ENCODE measurements at regions not wholly inside any gene's neighbourhood (a gene's known extent, or its start where the extent isn't known, plus 50 kb on each side); places are given as distances from the start of the nearest gene placed in this dataset.

DNA sequence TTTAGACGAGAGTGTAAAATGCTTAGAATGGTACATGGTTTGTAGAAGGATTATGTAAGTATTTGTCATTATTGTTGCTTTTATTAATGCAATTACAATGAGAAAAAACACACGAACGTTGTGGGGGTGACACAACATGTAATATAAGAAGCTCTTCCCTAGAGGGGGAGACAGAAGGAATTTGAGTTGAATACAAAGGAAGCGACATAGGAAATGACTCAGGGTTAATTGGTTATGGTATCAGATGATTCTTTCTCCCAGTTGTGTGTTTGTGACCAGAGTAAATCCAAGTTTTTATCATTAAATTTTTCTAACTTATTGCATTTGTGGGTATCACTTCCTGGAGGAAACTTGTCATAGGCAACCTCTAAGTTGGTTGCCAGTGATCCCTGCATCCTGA lies 625.6 kb upstream of the CDH2 start:
- Mint-ChIP-seq H3K27ac (no peak overlapping the region), H3K4me1 (no peaks in the 10 kb centered on the region), H3K9me3 (ENCODE audit: insufficient read depth) (peaks cover 4% of the 10 kb centered on the region), H3K27me3 (no peaks in the 10 kb centered on the region), H3K4me3 (no peak overlapping the region)
- ChIA-PET POLR2A (no interaction called here), CTCF (no interaction called here)
- Histone ChIP-seq H3K27me3 (replicated peaks in 1 of 4; ENCODE audit: control extremely low read depth in 1 of 4, control insufficient read depth in 3 of 4, insufficient read depth in 4 of 4, low read length in 3 of 4) (no peaks in the 10 kb centered on the region), H3K9ac (ENCODE audit: low read length) (no peak overlapping the region), H3K4me1 (ENCODE audit: control insufficient read depth in 2 of 2, insufficient read depth in 2 of 2, low read length in 2 of 2) (no peaks in the 10 kb centered on the region), H2AFZ (ENCODE audit: insufficient read depth, low read depth, low read length, poor library complexity, severe bottlenecking) (no peak overlapping the region), H4K20me1 (ENCODE audit: control insufficient read depth, insufficient read depth, low read length, poor library complexity, severe bottlenecking) (no peaks in the 10 kb centered on the region), H3K79me2 (ENCODE audit: control insufficient read depth, insufficient read depth, low read length) (no peaks in the 10 kb centered on the region), H3K27ac (ENCODE audit: low read length in 2 of 2) (no peak overlapping the region), H3K4me3 (ENCODE audit: control extremely low read depth in 1 of 5, extremely low read depth in 1 of 5, insufficient read depth in 1 of 5, low read depth in 2 of 5, low read length in 4 of 5) (no peak overlapping the region), H3K4me2 (replicated peaks; ENCODE audit: low read depth, low read length, poor library complexity, severe bottlenecking) (no peak overlapping the region), H3K9me3 (ENCODE audit: control extremely low read depth in 1 of 3, control insufficient read depth in 2 of 3, insufficient read depth in 1 of 3, low read length in 2 of 3) (no peaks in the 10 kb centered on the region), H3K36me3 (replicated peaks in 1 of 2; ENCODE audit: control extremely low read depth in 1 of 2, control insufficient read depth in 1 of 2, extremely low read depth in 1 of 2, insufficient read depth in 2 of 2, low read length in 1 of 2) (no peaks in the 10 kb centered on the region)
- WGBS (ENCODE audit: insufficient coverage): 73% methylated on average over 2 of the region's 4 CpGs
- DNase-seq: no peak
- ATAC-seq (ENCODE audit: low read depth): no peak
- intact Hi-C loops (cut with micrococcal nuclease): loop anchor here (10.0 kb wide), 1 partner anchor 62 kb away; no protein-coding TSS in a partner anchor
- TF ChIP-seq, protein P1, sequence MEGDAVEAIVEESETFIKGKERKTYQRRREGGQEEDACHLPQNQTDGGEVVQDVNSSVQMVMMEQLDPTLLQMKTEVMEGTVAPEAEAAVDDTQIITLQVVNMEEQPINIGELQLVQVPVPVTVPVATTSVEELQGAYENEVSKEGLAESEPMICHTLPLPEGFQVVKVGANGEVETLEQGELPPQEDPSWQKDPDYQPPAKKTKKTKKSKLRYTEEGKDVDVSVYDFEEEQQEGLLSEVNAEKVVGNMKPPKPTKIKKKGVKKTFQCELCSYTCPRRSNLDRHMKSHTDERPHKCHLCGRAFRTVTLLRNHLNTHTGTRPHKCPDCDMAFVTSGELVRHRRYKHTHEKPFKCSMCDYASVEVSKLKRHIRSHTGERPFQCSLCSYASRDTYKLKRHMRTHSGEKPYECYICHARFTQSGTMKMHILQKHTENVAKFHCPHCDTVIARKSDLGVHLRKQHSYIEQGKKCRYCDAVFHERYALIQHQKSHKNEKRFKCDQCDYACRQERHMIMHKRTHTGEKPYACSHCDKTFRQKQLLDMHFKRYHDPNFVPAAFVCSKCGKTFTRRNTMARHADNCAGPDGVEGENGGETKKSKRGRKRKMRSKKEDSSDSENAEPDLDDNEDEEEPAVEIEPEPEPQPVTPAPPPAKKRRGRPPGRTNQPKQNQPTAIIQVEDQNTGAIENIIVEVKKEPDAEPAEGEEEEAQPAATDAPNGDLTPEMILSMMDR (IDR thresholded peaks at IDR 0.05): no peak
- TF ChIP-seq EZH2 (IDR thresholded peaks at IDR 0.05; ENCODE audit: borderline replicate concordance, insufficient read depth, low read depth, low read length, poor library complexity, severe bottlenecking): no peak

DNA sequence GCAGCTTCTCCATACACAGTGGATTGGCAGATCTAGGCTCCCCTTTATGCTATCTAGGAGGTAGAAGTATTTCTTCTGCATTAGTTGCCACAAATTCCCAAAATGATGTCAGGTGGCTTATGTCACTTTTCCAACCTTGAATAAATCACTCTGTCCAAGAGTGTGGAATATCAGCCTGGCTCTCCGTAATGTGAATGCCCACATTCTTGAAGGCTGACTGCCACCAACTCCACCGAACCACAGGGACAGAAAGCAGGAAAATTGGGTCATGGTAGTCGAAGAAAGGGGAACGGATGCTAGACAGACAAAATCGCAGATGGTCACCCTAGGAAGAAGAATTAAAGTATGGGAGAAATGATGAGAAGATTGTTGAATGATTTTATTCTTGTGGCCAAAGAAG lies 624.9 kb upstream of the CDH2 start:
- DNase-seq: no peak
- no peak overlapping the region for H3K9ac ChIP-seq (ENCODE audit: low read length)
- no peaks in the 10 kb centered on the region for H3K27me3 ChIP-seq (replicated peaks in 1 of 4; ENCODE audit: control extremely low read depth in 1 of 4, control insufficient read depth in 3 of 4, insufficient read depth in 4 of 4, low read length in 3 of 4)
- no peak for TF ChIP-seq EZH2 (IDR thresholded peaks at IDR 0.05; ENCODE audit: borderline replicate concordance, insufficient read depth, low read depth, low read length, poor library complexity, severe bottlenecking)
- TF ChIP-seq, protein P1 (IDR thresholded peaks at IDR 0.05): no peak
- no peaks in the 10 kb centered on the region for H3K36me3 ChIP-seq (replicated peaks in 1 of 2; ENCODE audit: control extremely low read depth in 1 of 2, control insufficient read depth in 1 of 2, extremely low read depth in 1 of 2, insufficient read depth in 2 of 2, low read length in 1 of 2)
- no peak overlapping the region for H2AFZ ChIP-seq (ENCODE audit: insufficient read depth, low read depth, low read length, poor library complexity, severe bottlenecking)
- Mint-ChIP-seq H3K4me1 (no peaks in the 10 kb centered on the region), H3K9me3 (ENCODE audit: insufficient read depth) (peaks cover 4% of the 10 kb centered on the region), H3K27me3 (no peaks in the 10 kb centered on the region), H3K4me3 (no peak overlapping the region), H3K27ac (no peak overlapping the region)
- no peaks in the 10 kb centered on the region for H3K79me2 ChIP-seq (ENCODE audit: control insufficient read depth, insufficient read depth, low read length)
- CTCF ChIA-PET: no interaction called here
- intact Hi-C loops (cut with micrococcal nuclease): loop anchor here (10.0 kb wide), 1 partner anchor 63 kb away; no protein-coding TSS in a partner anchor
- no peaks in the 10 kb centered on the region for H3K9me3 ChIP-seq (ENCODE audit: control extremely low read depth in 1 of 3, control insufficient read depth in 2 of 3, insufficient read depth in 1 of 3, low read length in 2 of 3)
- no peak overlapping the region for H3K27ac ChIP-seq (ENCODE audit: low read length in 2 of 2)
- no peaks in the 10 kb centered on the region for H4K20me1 ChIP-seq (ENCODE audit: control insufficient read depth, insufficient read depth, low read length, poor library complexity, severe bottlenecking)
- no peak for ATAC-seq (ENCODE audit: low read depth)
- POLR2A ChIA-PET: no interaction called here
- H3K4me1 ChIP-seq (ENCODE audit: control insufficient read depth in 2 of 2, insufficient read depth in 2 of 2, low read length in 2 of 2): no peaks in the 10 kb centered on the region
- no peak overlapping the region for H3K4me3 ChIP-seq (ENCODE audit: control extremely low read depth in 1 of 5, extremely low read depth in 1 of 5, insufficient read depth in 1 of 5, low read depth in 2 of 5, low read length in 4 of 5)
- WGBS (ENCODE audit: insufficient coverage): 95% methylated on average over 5 of the region's 5 CpGs
- no peak overlapping the region for H3K4me2 ChIP-seq (replicated peaks; ENCODE audit: low read depth, low read length, poor library complexity, severe bottlenecking)

Data from B cell (primary cell).